ENCODE measurements at regions not wholly inside any gene's neighbourhood (a gene's known extent, or its start where the extent isn't known, plus 50 kb on each side); places are given as distances from the start of the nearest gene placed in this dataset.
A peak's percentile ranks its signal among the peaks of the same experiment; 100 is the strongest.

GRCh38 chr7:41457832-41458437 lies 245.0 kb downstream of the INHBA start:
- H3F3A ChIP-seq (ENCODE audit: low read depth) = no peaks in the 10 kb centered on the region
- no peaks in the 10 kb centered on the region for H3K9me3 Mint-ChIP-seq
- H3K27me3 Mint-ChIP-seq (ENCODE audit: insufficient read depth, low read depth) = no peaks in the 10 kb centered on the region
- H3K9me3 ChIP-seq (ENCODE audit: low read depth) = no peaks in the 10 kb centered on the region
- no peaks in the 10 kb centered on the region for H3K79me2 ChIP-seq (ENCODE audit: low read depth)
- H3K4me3 ChIP-seq = no peak overlapping the region
- no peak overlapping the region for H3K4me3 Mint-ChIP-seq
- H3K36me3 ChIP-seq = no peaks in the 10 kb centered on the region
- H3K4me2 ChIP-seq = no peak overlapping the region
- H3K27ac Mint-ChIP-seq = no peak overlapping the region
- H3K27ac ChIP-seq = no peak overlapping the region
- H3K4me1 ChIP-seq = no peaks in the 10 kb centered on the region
- DNase-seq (ENCODE audit: low spot score) = no peak
- no peak overlapping the region for H2AFZ ChIP-seq (replicated peaks)
- no peaks in the 10 kb centered on the region for H3K4me1 Mint-ChIP-seq
- TF ChIP-seq EZH2phosphoT487 (IDR thresholded peaks at IDR 0.05) (no peak), CTCF (IDR thresholded peaks at IDR 0.05) (no peak), EZH2 (IDR thresholded peaks at IDR 0.05) (no peak)
- no peaks in the 10 kb centered on the region for H3K27me3 ChIP-seq
- no peak overlapping the region for H3K9ac ChIP-seq
- no peaks in the 10 kb centered on the region for H4K20me1 ChIP-seq (ENCODE audit: low read depth)
- no peaks in the 10 kb centered on the region for H3K36me3 Mint-ChIP-seq

GRCh38 chr7:41451826-41452225 lies 251.1 kb downstream of the INHBA start:
- Mint-ChIP-seq H3K27ac (no peak overlapping the region), H3K27me3 (ENCODE audit: insufficient read depth, low read depth) (no peaks in the 10 kb centered on the region), H3K4me3 (no peak overlapping the region), H3K36me3 (no peaks in the 10 kb centered on the region), H3K4me1 (no peaks in the 10 kb centered on the region), H3K9me3 (no peaks in the 10 kb centered on the region)
- no peaks in the 10 kb centered on the region for H3K9me3 ChIP-seq (ENCODE audit: low read depth)
- H3F3A ChIP-seq (ENCODE audit: low read depth) = no peaks in the 10 kb centered on the region
- H3K27me3 ChIP-seq = no peaks in the 10 kb centered on the region
- H3K36me3 ChIP-seq = no peaks in the 10 kb centered on the region
- TF ChIP-seq EZH2 (IDR thresholded peaks at IDR 0.05) (no peak), EZH2phosphoT487 (IDR thresholded peaks at IDR 0.05) (no peak), CTCF (IDR thresholded peaks at IDR 0.05) (no peak)
- H3K4me1 ChIP-seq = peaks cover under 1% of the 10 kb centered on the region
- H3K79me2 ChIP-seq (ENCODE audit: low read depth) = no peaks in the 10 kb centered on the region
- H3K27ac ChIP-seq = no peak overlapping the region
- no peaks in the 10 kb centered on the region for H4K20me1 ChIP-seq (ENCODE audit: low read depth)
- H3K4me3 ChIP-seq = no peak overlapping the region
- H3K9ac ChIP-seq = no peak overlapping the region
- no peak for DNase-seq (ENCODE audit: low spot score)
- no peak overlapping the region for H3K4me2 ChIP-seq
- H2AFZ ChIP-seq (replicated peaks) = no peak overlapping the region

GRCh38 chr7:41449694-41450093 lies 253.2 kb downstream of the INHBA start:
- no peaks in the 10 kb centered on the region for H3K36me3 Mint-ChIP-seq
- no peak overlapping the region for H3K27ac ChIP-seq
- no peaks in the 10 kb centered on the region for H4K20me1 ChIP-seq (ENCODE audit: low read depth)
- no peak overlapping the region for H3K4me3 ChIP-seq
- no peaks in the 10 kb centered on the region for H3F3A ChIP-seq (ENCODE audit: low read depth)
- H3K4me1 Mint-ChIP-seq = peaks cover 13% of the 10 kb centered on the region
- H3K9me3 Mint-ChIP-seq = no peaks in the 10 kb centered on the region
- H3K27ac Mint-ChIP-seq = peak overlapping the region; percentile 74
- H3K4me3 Mint-ChIP-seq = no peak overlapping the region
- no peak overlapping the region for H2AFZ ChIP-seq (replicated peaks)
- H3K9ac ChIP-seq = no peak overlapping the region
- H3K4me2 ChIP-seq = no peak overlapping the region
- no peaks in the 10 kb centered on the region for H3K27me3 ChIP-seq
- no peaks in the 10 kb centered on the region for H3K9me3 ChIP-seq (ENCODE audit: low read depth)
- no peaks in the 10 kb centered on the region for H3K27me3 Mint-ChIP-seq (ENCODE audit: insufficient read depth, low read depth)
- no peak for DNase-seq (ENCODE audit: low spot score)
- H3K4me1 ChIP-seq = peaks cover 15% of the 10 kb centered on the region
- TF ChIP-seq EZH2 (IDR thresholded peaks at IDR 0.05) = no peak
- TF ChIP-seq EZH2phosphoT487 (IDR thresholded peaks at IDR 0.05) = no peak
- TF ChIP-seq CTCF (IDR thresholded peaks at IDR 0.05) = no peak
- no peaks in the 10 kb centered on the region for H3K79me2 ChIP-seq (ENCODE audit: low read depth)
- H3K36me3 ChIP-seq = no peaks in the 10 kb centered on the region

All from neural progenitor cell (in vitro differentiated cells).